PFSK-1 (cell line): ENCODE measurements at regions not wholly inside any gene's neighbourhood (a gene's known extent, or its start where the extent isn't known, plus 50 kb on each side); places are given as distances from the start of the nearest gene placed in this dataset.

Source experiments
- POLR2AphosphoS5 ChIP-seq: IDR thresholded peaks from 2 replicates; pipeline ENCODE4 v1.6.1; 2012; ENCODE audit warnings: low read depth, mild to moderate bottlenecking, control low read depth, low read length, moderate library complexity
- REST ChIP-seq, 2 experiments: IDR thresholded peaks; 2 replicates each; pipeline versions ENCODE4 v1.6.1 to v1.8.0; 2011 to 2012; ENCODE audit warnings: low read depth in 2 of 2, low read length in 2 of 2, control low read depth in 1 of 2, inconsistent platforms in 1 of 2, mild to moderate bottlenecking in 1 of 2, moderate library complexity in 1 of 2; ENCODE audit not compliant: insufficient read depth in 1 of 2
- SIN3A ChIP-seq: IDR thresholded peaks from 2 replicates; pipeline ENCODE4 v1.6.1; 2012; ENCODE audit warnings: mild to moderate bottlenecking, low read length, moderate library complexity, borderline replicate concordance; ENCODE audit not compliant: insufficient read depth
- TAF1 ChIP-seq: IDR thresholded peaks from 2 replicates; pipeline ENCODE4 v1.6.1; 2012; ENCODE audit warnings: low read length, control low read depth, borderline replicate concordance; ENCODE audit not compliant: insufficient read depth

- TF ChIP-seq REST (IDR thresholded peaks at IDR 0.05; ENCODE audit: insufficient read depth in 1 of 2, low read depth in 2 of 2, low read length in 2 of 2) (no peak), TAF1 (no peak), SIN3A (no peak), POLR2AphosphoS5 (no peak)
Measured at GRCh38 chr3:159650726-159651125, 337.9 kb upstream of the IL12A start.
